MM.1S (cell line): ENCODE measurements at regions not wholly inside any gene's neighbourhood (a gene's known extent, or its start where the extent isn't known, plus 50 kb on each side); places are given as distances from the start of the nearest gene placed in this dataset.

ENCODE experiments used
- CTCF ChIP-seq: fragments of 300-600 bp; sonication (generic); IDR thresholded peaks from 2 replicates; pipeline ENCODE4 v1.5.1; 2016; ENCODE audit warnings: antibody characterized with exemption, low read length, mixed read lengths
- EZH2 ChIP-seq: fragments of 300-600 bp; sonication (generic); optimal IDR thresholded peaks from 2 replicates; pipeline ENCODE3; 2017; ENCODE audit warnings: low read depth, mild to moderate bottlenecking, antibody characterized with exemption, low read length, mixed read lengths

GRCh38 chr6:120857422-120857821, 476.9 kb downstream of the TBC1D32 start:
- TF ChIP-seq CTCF: no peak
- TF ChIP-seq EZH2: no peak
